ENCODE measurements at regions not wholly inside any gene's neighbourhood (a gene's known extent, or its start where the extent isn't known, plus 50 kb on each side); places are given as distances from the start of the nearest gene placed in this dataset.

- intact Hi-C loops (cut with micrococcal nuclease) = no loop called here
- peaks cover 14% of the 10 kb centered on the region for H3K27me3 Mint-ChIP-seq (ENCODE audit: insufficient read depth)
- H3K27ac Mint-ChIP-seq = no peak overlapping the region
- no peak overlapping the region for H3K4me3 Mint-ChIP-seq
- H3K36me3 Mint-ChIP-seq (ENCODE audit: low read depth) = peaks cover 1% of the 10 kb centered on the region
- H3K4me1 Mint-ChIP-seq (ENCODE audit: low read depth) = peaks cover 6% of the 10 kb centered on the region
- DNase-seq (ENCODE audit: low spot score) = no peak
- H3K9me3 Mint-ChIP-seq = peaks cover 9% of the 10 kb centered on the region
These were observed 598.1 kb downstream of the NPHP4 start for GRCh38 chr1:5394111-5394510.

DNA sequence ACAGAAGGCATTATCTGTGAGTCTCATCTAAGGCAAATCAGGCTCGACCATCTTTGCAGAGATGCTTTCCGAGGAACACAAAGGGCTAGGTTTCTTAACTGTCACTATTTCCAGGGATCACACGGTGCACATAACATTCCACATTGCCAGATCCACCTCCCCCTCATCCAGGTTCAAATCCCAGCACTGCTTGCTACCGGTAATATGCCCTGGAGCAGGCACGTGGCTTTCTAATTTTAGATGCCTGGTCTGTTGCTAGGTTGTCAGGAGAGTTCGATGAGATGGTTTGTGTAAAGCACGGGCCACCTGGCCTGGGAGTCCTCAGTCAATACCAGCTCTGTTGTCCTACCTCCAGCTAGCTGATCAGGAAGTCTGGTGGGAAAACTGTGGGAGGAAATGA, 598.6 kb downstream of the NPHP4 start:
- H3K4me3 Mint-ChIP-seq = no peak overlapping the region
- peaks cover 6% of the 10 kb centered on the region for H3K4me1 Mint-ChIP-seq (ENCODE audit: low read depth)
- intact Hi-C loops (cut with micrococcal nuclease) = no loop called here
- H3K27me3 Mint-ChIP-seq (ENCODE audit: insufficient read depth) = peaks cover 11% of the 10 kb centered on the region
- no peak overlapping the region for H3K27ac Mint-ChIP-seq
- no peak for DNase-seq (ENCODE audit: low spot score)
- H3K36me3 Mint-ChIP-seq (ENCODE audit: low read depth) = peaks cover 2% of the 10 kb centered on the region
- H3K9me3 Mint-ChIP-seq = peaks cover 5% of the 10 kb centered on the region

DNA sequence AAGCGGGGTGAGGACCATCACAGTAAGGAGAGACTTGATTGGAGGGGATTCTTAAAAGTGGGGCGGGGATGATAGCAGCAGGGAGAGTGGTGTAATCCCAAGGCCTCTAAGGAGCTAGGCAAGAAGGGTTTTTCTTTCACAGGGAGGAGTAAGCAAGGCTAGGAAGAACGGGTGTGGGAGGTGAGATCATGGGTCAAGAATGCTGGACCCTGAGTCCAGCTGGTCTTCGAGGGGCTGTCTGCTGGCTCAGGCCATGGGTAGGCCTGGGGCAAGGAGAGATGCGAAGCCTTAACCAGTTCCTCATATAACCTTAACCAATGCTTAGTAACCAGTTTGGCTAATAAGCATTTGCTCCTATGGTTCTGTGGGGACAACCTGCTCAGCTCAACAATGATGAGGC, 599.1 kb downstream of the NPHP4 start:
- no peak overlapping the region for H3K27ac Mint-ChIP-seq
- peaks cover 6% of the 10 kb centered on the region for H3K4me1 Mint-ChIP-seq (ENCODE audit: low read depth)
- H3K4me3 Mint-ChIP-seq = no peak overlapping the region
- H3K27me3 Mint-ChIP-seq (ENCODE audit: insufficient read depth) = peaks cover 11% of the 10 kb centered on the region
- peaks cover 2% of the 10 kb centered on the region for H3K36me3 Mint-ChIP-seq (ENCODE audit: low read depth)
- no peak for DNase-seq (ENCODE audit: low spot score)
- intact Hi-C loops (cut with micrococcal nuclease) = no loop called here
- peaks cover 5% of the 10 kb centered on the region for H3K9me3 Mint-ChIP-seq

- H3K36me3 Mint-ChIP-seq (ENCODE audit: low read depth) = peaks cover 2% of the 10 kb centered on the region
- peaks cover 11% of the 10 kb centered on the region for H3K27me3 Mint-ChIP-seq (ENCODE audit: insufficient read depth)
- DNase-seq (ENCODE audit: low spot score) = no peak
- H3K9me3 Mint-ChIP-seq = peaks cover 5% of the 10 kb centered on the region
- intact Hi-C loops (cut with micrococcal nuclease) = no loop called here
- no peak overlapping the region for H3K4me3 Mint-ChIP-seq
- peaks cover 6% of the 10 kb centered on the region for H3K4me1 Mint-ChIP-seq (ENCODE audit: low read depth)
- no peak overlapping the region for H3K27ac Mint-ChIP-seq
These were observed 600.5 kb downstream of the NPHP4 start for GRCh38 chr1:5391725-5392124.

DNA sequence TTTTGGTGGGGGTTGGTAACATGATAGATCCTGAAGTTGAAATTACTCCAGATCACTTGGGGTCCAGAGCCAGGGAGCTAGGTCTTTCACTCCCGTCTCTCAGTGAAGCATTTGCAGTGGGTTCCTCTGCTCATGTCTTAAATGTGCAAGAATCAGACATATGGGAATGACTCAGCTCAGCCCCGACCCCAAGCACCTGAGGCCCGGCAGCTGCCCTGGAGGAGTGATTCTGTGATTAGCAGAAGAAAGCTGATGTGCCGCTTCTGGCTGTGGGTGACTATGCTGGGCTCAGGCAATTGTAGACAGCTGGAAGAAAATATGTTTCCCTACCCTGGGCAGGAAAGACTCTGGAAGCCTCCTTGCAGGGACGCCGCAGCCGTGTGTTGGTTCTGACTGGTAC, 601.7 kb downstream of the NPHP4 start:
- intact Hi-C loops (cut with micrococcal nuclease) = no loop called here

DNA sequence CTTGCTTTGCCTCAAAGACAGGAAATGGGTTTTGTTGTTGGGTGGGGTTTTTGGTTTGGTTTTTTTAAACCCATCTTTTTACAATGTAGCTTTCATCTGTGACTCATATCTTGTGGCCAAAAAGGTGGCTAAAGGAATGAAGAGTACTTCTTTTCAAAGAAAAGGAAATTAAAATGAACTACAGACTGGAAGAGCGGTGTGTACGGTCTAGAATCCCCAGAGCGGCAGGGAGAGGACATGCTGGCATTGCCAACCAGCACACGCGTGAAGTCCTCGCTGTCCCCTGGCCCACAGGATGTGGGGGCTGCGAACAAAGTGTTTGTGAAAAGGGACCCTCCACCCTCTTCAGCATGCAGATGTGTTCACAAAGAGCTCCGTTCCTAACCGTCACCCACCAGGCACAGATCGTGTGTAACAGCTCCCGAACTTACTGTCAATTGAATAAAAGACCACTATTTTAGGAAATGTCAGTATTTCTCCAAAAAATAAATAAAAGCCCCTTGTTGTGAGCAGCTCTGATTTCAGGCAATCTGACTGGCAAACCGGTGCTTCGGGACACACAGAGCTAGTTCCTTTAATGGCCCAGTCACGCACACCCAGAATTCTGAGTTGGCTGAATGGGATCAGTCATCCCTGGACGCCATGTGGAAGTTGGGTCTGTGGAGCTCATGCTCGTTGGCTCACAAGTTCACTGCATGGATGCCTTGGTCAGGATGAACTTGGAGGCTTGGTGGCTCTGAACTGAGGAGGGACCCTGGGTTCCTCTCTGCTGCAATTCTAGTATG, 602.9 kb downstream of the NPHP4 start:
- DNase-seq (ENCODE audit: low spot score) = peak; percentile 19
- H3K27ac Mint-ChIP-seq = peak overlapping the region; percentile 2
- intact Hi-C loops (cut with micrococcal nuclease) = no loop called here
- H3K4me3 Mint-ChIP-seq = peak overlapping the region; percentile 72
- H3K27me3 Mint-ChIP-seq (ENCODE audit: insufficient read depth) = peaks cover 11% of the 10 kb centered on the region
- no peaks in the 10 kb centered on the region for H3K9me3 Mint-ChIP-seq
- H3K36me3 Mint-ChIP-seq (ENCODE audit: low read depth) = peaks cover 2% of the 10 kb centered on the region
- H3K4me1 Mint-ChIP-seq (ENCODE audit: low read depth) = peaks cover 6% of the 10 kb centered on the region

More for the DNA sequence above, 601.7 kb downstream of the NPHP4 start:
- Mint-ChIP-seq H3K4me3 (no peak overlapping the region), H3K36me3 (ENCODE audit: low read depth) (peaks cover 2% of the 10 kb centered on the region), H3K4me1 (ENCODE audit: low read depth) (peaks cover 6% of the 10 kb centered on the region), H3K9me3 (peaks cover 3% of the 10 kb centered on the region), H3K27ac (no peak overlapping the region), H3K27me3 (ENCODE audit: insufficient read depth) (peaks cover 11% of the 10 kb centered on the region)
- no peak for DNase-seq (ENCODE audit: low spot score)

DNA sequence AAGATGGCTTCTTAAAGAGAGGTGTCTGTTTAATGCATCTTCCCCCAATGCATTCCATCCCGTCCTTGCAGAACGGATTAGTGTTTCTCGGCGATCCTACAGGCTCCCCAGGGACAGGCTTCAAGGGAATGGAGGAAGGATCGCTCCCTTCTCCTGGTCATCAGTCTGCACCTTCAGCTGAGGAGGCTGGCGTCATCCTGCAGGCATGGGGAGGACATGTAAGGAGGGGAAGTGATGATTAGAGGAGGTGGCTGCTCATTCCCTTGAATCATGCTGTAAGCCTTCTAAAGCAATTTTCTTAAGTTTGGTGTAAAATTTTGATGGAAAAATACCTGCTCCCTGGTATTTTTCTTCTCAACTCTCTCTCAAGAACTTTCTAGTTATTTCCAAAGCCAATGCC, 603.6 kb downstream of the NPHP4 start:
- Mint-ChIP-seq H3K9me3 (no peaks in the 10 kb centered on the region), H3K4me1 (ENCODE audit: low read depth) (peaks cover 6% of the 10 kb centered on the region), H3K27ac (no peak overlapping the region), H3K4me3 (peak overlapping the region; percentile 72), H3K36me3 (ENCODE audit: low read depth) (peaks cover 2% of the 10 kb centered on the region), H3K27me3 (ENCODE audit: insufficient read depth) (peaks cover 4% of the 10 kb centered on the region)
- intact Hi-C loops (cut with micrococcal nuclease) = no loop called here
- no peak for DNase-seq (ENCODE audit: low spot score)

GRCh38 chr1:5386371-5386770, 605.9 kb downstream of the NPHP4 start:
- Mint-ChIP-seq H3K36me3 (ENCODE audit: low read depth) (peaks cover 2% of the 10 kb centered on the region), H3K4me3 (no peak overlapping the region), H3K27me3 (ENCODE audit: insufficient read depth) (peaks cover 1% of the 10 kb centered on the region), H3K27ac (no peak overlapping the region), H3K4me1 (ENCODE audit: low read depth) (peaks cover 6% of the 10 kb centered on the region), H3K9me3 (no peaks in the 10 kb centered on the region)
- no peak for DNase-seq (ENCODE audit: low spot score)
- intact Hi-C loops (cut with micrococcal nuclease) = no loop called here

DNA sequence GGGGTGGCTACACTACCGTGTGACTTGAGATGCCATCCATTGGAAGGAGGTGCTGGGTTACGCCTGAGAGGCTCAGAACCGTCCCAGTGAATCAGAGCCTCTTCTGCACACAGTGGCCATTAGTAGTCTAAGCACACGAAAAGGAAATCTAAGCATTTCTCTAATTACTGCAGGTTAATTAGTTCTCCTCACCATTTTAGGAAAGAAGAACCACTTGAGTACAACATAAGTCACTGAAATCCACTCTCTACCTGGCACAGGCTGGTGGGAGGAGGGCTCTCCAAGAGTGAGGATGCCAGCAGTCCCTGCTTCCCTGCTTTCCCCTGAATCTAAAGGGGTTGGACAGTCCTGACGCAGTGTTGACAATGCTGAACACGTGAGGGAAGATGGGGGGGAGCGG, 606.3 kb downstream of the NPHP4 start:
- peaks cover 2% of the 10 kb centered on the region for H3K36me3 Mint-ChIP-seq (ENCODE audit: low read depth)
- DNase-seq (ENCODE audit: low spot score) = no peak
- peaks cover 6% of the 10 kb centered on the region for H3K4me1 Mint-ChIP-seq (ENCODE audit: low read depth)
- H3K4me3 Mint-ChIP-seq = no peak overlapping the region
- H3K9me3 Mint-ChIP-seq = no peaks in the 10 kb centered on the region
- peaks cover 1% of the 10 kb centered on the region for H3K27me3 Mint-ChIP-seq (ENCODE audit: insufficient read depth)
- H3K27ac Mint-ChIP-seq = no peak overlapping the region
- intact Hi-C loops (cut with micrococcal nuclease) = no loop called here

DNA sequence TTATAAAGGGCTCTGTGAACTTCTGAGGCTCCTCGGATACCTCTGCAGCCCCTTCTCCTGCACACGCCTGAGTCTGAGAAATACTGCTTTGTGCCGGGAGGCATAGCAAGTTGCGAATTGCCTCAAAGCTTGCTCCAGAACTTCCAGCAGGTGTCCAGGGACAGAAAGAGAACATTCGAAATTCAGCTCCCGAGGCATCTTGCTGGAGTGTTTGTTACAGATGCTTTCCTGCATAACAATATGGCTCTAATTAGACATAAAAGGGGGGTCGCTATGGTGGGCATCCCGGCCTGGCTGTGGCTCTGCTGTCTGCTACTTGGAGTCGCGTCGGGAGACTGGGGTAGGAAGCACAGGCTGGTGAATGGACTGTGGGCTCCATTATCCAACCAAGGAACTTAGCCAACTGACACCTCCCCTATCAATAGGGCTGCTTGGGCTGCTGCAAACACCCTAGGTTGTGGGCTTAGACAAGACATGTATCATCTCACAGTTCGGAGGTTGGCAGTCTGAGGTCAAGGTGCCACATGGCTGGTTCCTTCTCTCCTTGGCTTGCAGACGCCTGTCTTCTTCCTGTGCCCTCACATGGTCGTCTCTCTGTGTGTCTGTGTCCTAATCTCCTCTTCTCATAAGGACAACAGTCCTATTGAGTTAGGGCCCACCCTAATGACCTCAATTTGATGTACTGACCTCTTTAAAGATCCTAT, 607.0 kb downstream of the NPHP4 start:
- no peak overlapping the region for H3K27ac Mint-ChIP-seq
- DNase-seq (ENCODE audit: low spot score) = no peak
- peaks cover 2% of the 10 kb centered on the region for H3K36me3 Mint-ChIP-seq (ENCODE audit: low read depth)

GRCh38 chr1:5381491-5381890, 610.7 kb downstream of the NPHP4 start:
- H3K9me3 Mint-ChIP-seq = no peaks in the 10 kb centered on the region
- H3K36me3 Mint-ChIP-seq (ENCODE audit: low read depth) = no peaks in the 10 kb centered on the region
- no peak overlapping the region for H3K4me3 Mint-ChIP-seq
- no peaks in the 10 kb centered on the region for H3K4me1 Mint-ChIP-seq (ENCODE audit: low read depth)
- H3K27me3 Mint-ChIP-seq (ENCODE audit: insufficient read depth) = peaks cover 7% of the 10 kb centered on the region
- no peak for DNase-seq (ENCODE audit: low spot score)
- intact Hi-C loops (cut with micrococcal nuclease) = no loop called here
- no peak overlapping the region for H3K27ac Mint-ChIP-seq

More for the DNA sequence above, 607.0 kb downstream of the NPHP4 start:
- intact Hi-C loops (cut with micrococcal nuclease) = no loop called here
- peaks cover 1% of the 10 kb centered on the region for H3K27me3 Mint-ChIP-seq (ENCODE audit: insufficient read depth)
- H3K4me3 Mint-ChIP-seq = no peak overlapping the region
- peaks cover 1% of the 10 kb centered on the region for H3K4me1 Mint-ChIP-seq (ENCODE audit: low read depth)
- no peaks in the 10 kb centered on the region for H3K9me3 Mint-ChIP-seq

- no peaks in the 10 kb centered on the region for H3K9me3 Mint-ChIP-seq
- H3K27ac Mint-ChIP-seq = no peak overlapping the region
- H3K36me3 Mint-ChIP-seq (ENCODE audit: low read depth) = no peaks in the 10 kb centered on the region
- H3K4me1 Mint-ChIP-seq (ENCODE audit: low read depth) = no peaks in the 10 kb centered on the region
- no peak overlapping the region for H3K4me3 Mint-ChIP-seq
- intact Hi-C loops (cut with micrococcal nuclease) = no loop called here
- no peak for DNase-seq (ENCODE audit: low spot score)
- H3K27me3 Mint-ChIP-seq (ENCODE audit: insufficient read depth) = peaks cover 7% of the 10 kb centered on the region
These were observed 613.0 kb downstream of the NPHP4 start for GRCh38 chr1:5379176-5379759.

- H3K27ac Mint-ChIP-seq = no peak overlapping the region
- DNase-seq (ENCODE audit: low spot score) = no peak
- H3K27me3 Mint-ChIP-seq (ENCODE audit: insufficient read depth) = peaks cover 9% of the 10 kb centered on the region
- intact Hi-C loops (cut with micrococcal nuclease) = no loop called here
- peaks cover 15% of the 10 kb centered on the region for H3K9me3 Mint-ChIP-seq
- peaks cover 6% of the 10 kb centered on the region for H3K36me3 Mint-ChIP-seq (ENCODE audit: low read depth)
- H3K4me1 Mint-ChIP-seq (ENCODE audit: low read depth) = peaks cover 6% of the 10 kb centered on the region
- no peak overlapping the region for H3K4me3 Mint-ChIP-seq
These were observed 615.5 kb downstream of the NPHP4 start for GRCh38 chr1:5376538-5377247.
